HFF-Myc (cell line): ENCODE measurements at regions not wholly inside any gene's neighbourhood (a gene's known extent, or its start where the extent isn't known, plus 50 kb on each side); places are given as distances from the start of the nearest gene placed in this dataset.

Experiments used
- DNase-seq: peaks from one replicate; pipeline ENCODE4 v3.0.0-alpha.2; 2011; ENCODE audit warnings: low read depth; ENCODE audit errors: extremely low read depth
- H3K4me3 ChIP-seq: replicated peaks from 2 replicates; pipeline ENCODE4 v1.5.1; 2011; ENCODE audit warnings: low read depth, mild to moderate bottlenecking, control low read depth, low read length
- CTCF ChIP-seq: IDR thresholded peaks from 2 replicates; pipeline ENCODE4 v1.5.1; 2012; ENCODE audit warnings: mild to moderate bottlenecking, low read depth, low read length, control low read depth; ENCODE audit errors: missing control alignments

GRCh38 chr6:105981002-105981887 is 104.9 kb upstream of the PRDM1 start:
- no peak for TF ChIP-seq CTCF
- H3K4me3 ChIP-seq, result no peak overlapping the region

GRCh38 chr6:105978974-105979373 is 107.2 kb upstream of the PRDM1 start:
- no peak for DNase-seq
- TF ChIP-seq CTCF, result no peak

More at GRCh38 chr6:105981002-105981887, 104.9 kb upstream of the PRDM1 start:
- DNase-seq, result no peak

GRCh38 chr6:105977934-105978504 is 108.1 kb upstream of the PRDM1 start:
- no peak for TF ChIP-seq CTCF
- no peak for DNase-seq
- no peak overlapping the region for H3K4me3 ChIP-seq

More at GRCh38 chr6:105978974-105979373, 107.2 kb upstream of the PRDM1 start:
- H3K4me3 ChIP-seq, result no peak overlapping the region

GRCh38 chr6:105974986-105975385 is 111.2 kb upstream of the PRDM1 start:
- DNase-seq, result no peak
- H3K4me3 ChIP-seq, result no peak overlapping the region
- no peak for TF ChIP-seq CTCF

- DNase-seq, result no peak
- no peak for TF ChIP-seq CTCF
- no peak overlapping the region for H3K4me3 ChIP-seq
Observed at GRCh38 chr6:105972440-105972839, 113.7 kb upstream of the PRDM1 start.

- no peak for TF ChIP-seq CTCF
- no peak overlapping the region for H3K4me3 ChIP-seq
- no peak for DNase-seq
Observed at GRCh38 chr6:105968603-105969333, 117.4 kb upstream of the PRDM1 start.
